ENCODE measurements at regions not wholly inside any gene's neighbourhood (a gene's known extent, or its start where the extent isn't known, plus 50 kb on each side); places are given as distances from the start of the nearest gene placed in this dataset.
"Not testable (repeated sequence)": the region's sequence is repeated elsewhere in the genome, so short reads cannot be mapped to it uniquely, and the experiment has no call there.

DNA sequence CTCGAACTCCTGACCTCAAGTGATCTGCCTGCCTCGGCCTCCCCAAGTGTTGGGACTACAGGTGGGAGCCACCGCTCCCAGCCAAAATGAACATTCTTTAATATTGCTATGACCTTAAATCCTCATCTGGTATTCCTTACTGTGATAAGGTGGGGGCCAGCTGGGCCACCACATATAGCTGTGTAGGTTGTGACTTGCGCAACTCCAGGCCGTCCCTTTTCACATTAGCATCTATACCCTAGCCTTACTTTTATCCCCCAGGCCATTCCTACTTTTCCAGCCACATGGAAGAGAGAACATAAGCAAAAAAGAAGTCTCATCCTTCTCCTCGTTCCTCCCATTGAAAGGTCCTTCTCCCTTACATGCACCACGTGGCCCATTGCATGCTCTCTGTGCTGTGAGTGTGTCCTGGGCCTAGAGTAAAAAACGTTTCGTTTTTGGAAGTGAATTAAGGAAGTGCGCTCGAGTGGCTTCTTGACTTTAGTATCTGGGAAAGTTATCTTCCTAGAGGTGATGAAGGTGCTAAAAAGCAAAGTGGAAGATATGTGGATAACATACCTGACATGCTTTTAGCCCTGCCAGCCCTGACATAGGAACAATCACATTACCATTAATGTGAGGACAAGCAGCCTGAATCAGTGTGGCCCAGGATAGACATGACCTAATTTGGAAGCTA lies 56.8 kb upstream of the KIF13A start:
- Mint-ChIP-seq H3K9me3 (ENCODE audit: low read depth) (no peaks in the 10 kb centered on the region), H3K27ac (ENCODE audit: unreplicated experiment) (peak overlapping the region; percentile 92), H3K36me3 (ENCODE audit: low read depth) (no peaks in the 10 kb centered on the region), H3K4me3 (ENCODE audit: unreplicated experiment) (no peak overlapping the region), H3K4me1 (ENCODE audit: low read depth) (peaks cover 61% of the 10 kb centered on the region), H3K27me3 (ENCODE audit: low read depth) (no peaks in the 10 kb centered on the region)
- no peak for DNase-seq (ENCODE audit: low spot score)
- TF ChIP-seq, protein P1, sequence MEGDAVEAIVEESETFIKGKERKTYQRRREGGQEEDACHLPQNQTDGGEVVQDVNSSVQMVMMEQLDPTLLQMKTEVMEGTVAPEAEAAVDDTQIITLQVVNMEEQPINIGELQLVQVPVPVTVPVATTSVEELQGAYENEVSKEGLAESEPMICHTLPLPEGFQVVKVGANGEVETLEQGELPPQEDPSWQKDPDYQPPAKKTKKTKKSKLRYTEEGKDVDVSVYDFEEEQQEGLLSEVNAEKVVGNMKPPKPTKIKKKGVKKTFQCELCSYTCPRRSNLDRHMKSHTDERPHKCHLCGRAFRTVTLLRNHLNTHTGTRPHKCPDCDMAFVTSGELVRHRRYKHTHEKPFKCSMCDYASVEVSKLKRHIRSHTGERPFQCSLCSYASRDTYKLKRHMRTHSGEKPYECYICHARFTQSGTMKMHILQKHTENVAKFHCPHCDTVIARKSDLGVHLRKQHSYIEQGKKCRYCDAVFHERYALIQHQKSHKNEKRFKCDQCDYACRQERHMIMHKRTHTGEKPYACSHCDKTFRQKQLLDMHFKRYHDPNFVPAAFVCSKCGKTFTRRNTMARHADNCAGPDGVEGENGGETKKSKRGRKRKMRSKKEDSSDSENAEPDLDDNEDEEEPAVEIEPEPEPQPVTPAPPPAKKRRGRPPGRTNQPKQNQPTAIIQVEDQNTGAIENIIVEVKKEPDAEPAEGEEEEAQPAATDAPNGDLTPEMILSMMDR (IDR thresholded peaks at IDR 0.05), result no peak

DNA sequence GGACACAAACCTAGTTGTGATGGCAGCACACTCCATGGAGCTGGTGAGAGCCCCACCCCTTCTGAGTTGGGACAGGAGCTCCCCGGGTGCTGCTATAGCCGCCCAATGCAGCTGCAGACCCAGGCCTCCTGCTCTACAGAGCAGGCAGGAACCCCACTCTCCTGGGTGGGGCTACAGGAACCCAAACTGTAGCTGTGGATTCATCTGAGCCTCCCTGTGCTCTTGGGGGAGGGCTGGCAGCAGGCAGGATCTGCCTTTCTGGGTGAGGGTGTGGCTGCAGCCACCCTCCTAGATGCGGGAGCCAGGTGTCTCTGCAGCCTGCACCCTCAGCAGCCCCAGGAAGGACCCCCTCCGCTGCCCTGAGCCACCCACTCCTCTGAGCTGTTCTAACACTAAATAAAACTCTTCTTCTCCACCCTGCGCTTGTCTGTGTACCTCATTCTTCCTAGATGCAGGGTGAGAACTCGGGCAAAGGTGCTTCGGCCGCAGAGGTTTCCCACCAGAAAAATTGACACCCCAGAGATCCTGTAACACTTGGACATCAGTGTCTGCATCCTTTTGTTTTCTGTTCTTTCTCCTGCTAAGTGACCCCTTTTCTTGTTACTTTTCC lies 55.2 kb upstream of the KIF13A start:
- no peaks in the 10 kb centered on the region for H3K9me3 Mint-ChIP-seq (ENCODE audit: low read depth)
- peak overlapping the region; percentile 92 for H3K27ac Mint-ChIP-seq (ENCODE audit: unreplicated experiment)
- TF ChIP-seq, protein P1 (IDR thresholded peaks at IDR 0.05), result no peak
- H3K4me3 Mint-ChIP-seq (ENCODE audit: unreplicated experiment), result peak overlapping the region; percentile 46
- no peaks in the 10 kb centered on the region for H3K27me3 Mint-ChIP-seq (ENCODE audit: low read depth)
- no peaks in the 10 kb centered on the region for H3K36me3 Mint-ChIP-seq (ENCODE audit: low read depth)
- no peak for DNase-seq (ENCODE audit: low spot score)
- H3K4me1 Mint-ChIP-seq (ENCODE audit: low read depth), result peaks cover 64% of the 10 kb centered on the region

DNA sequence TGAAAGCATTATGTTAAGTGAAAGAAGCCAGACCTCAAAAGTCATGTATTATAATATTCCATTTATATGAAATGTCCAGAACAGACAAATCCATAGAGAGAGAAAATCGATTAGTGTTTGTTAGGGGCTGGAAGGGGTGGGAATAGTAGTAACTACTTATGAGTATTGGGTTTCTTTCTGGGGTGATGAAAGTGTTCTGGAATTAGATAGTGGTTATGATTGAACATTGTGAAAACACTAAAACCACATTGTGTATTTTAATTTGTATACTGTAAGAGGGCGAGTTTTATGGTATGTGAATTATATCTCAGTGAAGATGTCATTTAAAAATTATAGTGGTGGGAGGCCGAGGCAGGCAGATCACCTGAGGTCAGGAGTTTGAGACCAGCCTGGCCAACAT lies 52.0 kb upstream of the KIF13A start:
- peaks cover 44% of the 10 kb centered on the region for H3K4me1 Mint-ChIP-seq (ENCODE audit: low read depth)
- TF ChIP-seq, protein P1 (IDR thresholded peaks at IDR 0.05), result no peak
- no peak overlapping the region for H3K4me3 Mint-ChIP-seq (ENCODE audit: unreplicated experiment)
- no peak for DNase-seq (ENCODE audit: low spot score)
- no peaks in the 10 kb centered on the region for H3K36me3 Mint-ChIP-seq (ENCODE audit: low read depth)
- no peaks in the 10 kb centered on the region for H3K9me3 Mint-ChIP-seq (ENCODE audit: low read depth)
- H3K27me3 Mint-ChIP-seq (ENCODE audit: low read depth), result no peaks in the 10 kb centered on the region
- H3K27ac Mint-ChIP-seq (ENCODE audit: unreplicated experiment), result no peak overlapping the region

DNA sequence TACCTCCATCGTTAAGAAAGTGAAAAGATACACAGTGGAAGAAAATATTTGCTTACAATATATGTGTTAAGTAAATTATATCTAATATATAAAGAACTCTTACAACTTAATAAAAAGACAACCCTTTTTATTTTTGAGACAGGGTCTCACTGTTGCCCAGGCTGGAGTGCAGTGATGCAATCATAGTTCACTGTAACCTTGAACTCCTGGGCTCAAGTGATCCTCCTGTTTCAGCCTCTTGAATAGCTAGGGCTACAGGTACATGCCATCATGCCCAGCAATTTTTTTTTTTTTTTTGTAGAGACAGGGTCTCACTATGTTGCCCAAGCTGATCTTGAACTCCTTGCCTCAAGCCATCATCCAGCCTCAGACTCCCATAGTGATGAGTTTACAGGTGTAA lies 50.8 kb upstream of the KIF13A start:
- not testable (repeated sequence) for H3K4me3 Mint-ChIP-seq (ENCODE audit: unreplicated experiment); H3K27ac Mint-ChIP-seq (ENCODE audit: unreplicated experiment); DNase-seq (ENCODE audit: low spot score); H3K27me3 Mint-ChIP-seq (ENCODE audit: low read depth); H3K36me3 Mint-ChIP-seq (ENCODE audit: low read depth); H3K9me3 Mint-ChIP-seq (ENCODE audit: low read depth)
- H3K4me1 Mint-ChIP-seq (ENCODE audit: low read depth), result peaks cover 34% of the 10 kb centered on the region

All from chondrocyte (in vitro differentiated cells).